Right ventricle myocardium superior (tissue), 1 donor: ENCODE measurements at regions not wholly inside any gene's neighbourhood (a gene's known extent, or its start where the extent isn't known, plus 50 kb on each side); places are given as distances from the start of the nearest gene placed in this dataset.

Source experiments
- ATAC-seq: fragments of 200-7000 bp; cut with Tn5 transposase; one replicate; pipeline ENCODE4 v1.9.1; 2020; ENCODE audit warnings: mild to moderate bottlenecking; ENCODE audit not compliant: poor library complexity
- DNase-seq: peaks from one replicate; pipeline ENCODE4 v3.0.0-alpha.2; 2020
- intact Hi-C: fragments of 100-400 bp; cut with DNase I; formaldehyde crosslinking; loops from one replicate; pipeline ENCODE4 v1.11.2; 2022
- donor health status: DM: no; HTN: yes; CAD: no; lungs with severe emphysema.

- intact Hi-C loops, result no loop called here
- no peak for DNase-seq
Observed at GRCh38 chr1:58119971-58120370, 426.6 kb downstream of the OMA1 start.

DNA sequence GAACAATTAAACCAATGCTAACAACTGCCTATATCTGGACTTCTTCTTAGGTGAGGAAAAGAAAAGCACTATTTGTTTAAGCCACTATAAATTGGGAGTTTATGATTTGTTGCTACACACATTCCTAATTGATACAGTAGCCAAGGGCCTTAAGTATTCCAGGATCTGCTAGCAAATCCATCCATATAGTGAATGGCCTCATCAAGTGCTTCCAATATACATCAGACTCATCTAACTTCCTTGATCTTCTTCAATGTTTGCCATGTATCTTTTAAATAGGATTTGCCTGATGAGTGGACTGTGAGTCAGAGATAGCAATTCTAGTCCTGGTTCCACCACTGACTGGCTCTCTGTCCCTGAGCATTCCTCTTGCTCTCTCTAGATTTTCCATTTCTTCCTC, 430.2 kb downstream of the OMA1 start:
- no peak for ATAC-seq
- intact Hi-C loops, result no loop called here
- DNase-seq, result no peak

More at GRCh38 chr1:58119971-58120370, 426.6 kb downstream of the OMA1 start:
- ATAC-seq, result no peak

GRCh38 chr1:58109646-58110200, 436.8 kb downstream of the OMA1 start:
- intact Hi-C loops, result no loop called here
- ATAC-seq, result no peak
- DNase-seq, result no peak

- intact Hi-C loops, result no loop called here
- DNase-seq (no peak), ATAC-seq (no peak)
Observed at GRCh38 chr1:58108783-58109182, 437.7 kb downstream of the OMA1 start.

- no peak for ATAC-seq
- intact Hi-C loops, result no loop called here
- no peak for DNase-seq
Observed at GRCh38 chr1:58107943-58108342, 438.6 kb downstream of the OMA1 start.

DNA sequence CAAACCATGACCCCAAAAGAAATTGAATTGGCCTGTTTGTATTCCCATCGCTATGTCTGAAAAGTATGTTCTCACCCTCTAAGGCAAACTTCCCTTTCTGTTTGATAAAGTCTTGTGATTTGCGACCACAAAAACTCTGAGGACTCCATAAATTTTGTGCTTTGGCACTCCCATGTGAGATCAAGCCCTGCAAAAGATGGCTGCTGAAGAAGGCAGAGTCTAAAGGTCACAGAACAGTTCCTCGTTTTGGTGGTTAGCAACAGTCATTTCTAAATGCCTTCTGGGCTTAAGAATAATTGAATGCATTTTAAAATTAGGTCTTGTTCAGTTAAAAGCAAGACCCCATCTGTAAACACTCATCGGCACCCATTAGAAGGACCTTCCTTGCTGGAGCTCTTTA, 441.6 kb downstream of the OMA1 start:
- DNase-seq (no peak), ATAC-seq (no peak)
- intact Hi-C loops, result no loop called here

GRCh38 chr1:58096714-58097113, 449.8 kb downstream of the OMA1 start:
- DNase-seq (no peak), ATAC-seq (no peak)
- intact Hi-C loops, result no loop called here

- ATAC-seq, result no peak
- DNase-seq, result no peak
- intact Hi-C loops, result no loop called here
Observed at GRCh38 chr1:58095183-58095582, 451.3 kb downstream of the OMA1 start.

DNA sequence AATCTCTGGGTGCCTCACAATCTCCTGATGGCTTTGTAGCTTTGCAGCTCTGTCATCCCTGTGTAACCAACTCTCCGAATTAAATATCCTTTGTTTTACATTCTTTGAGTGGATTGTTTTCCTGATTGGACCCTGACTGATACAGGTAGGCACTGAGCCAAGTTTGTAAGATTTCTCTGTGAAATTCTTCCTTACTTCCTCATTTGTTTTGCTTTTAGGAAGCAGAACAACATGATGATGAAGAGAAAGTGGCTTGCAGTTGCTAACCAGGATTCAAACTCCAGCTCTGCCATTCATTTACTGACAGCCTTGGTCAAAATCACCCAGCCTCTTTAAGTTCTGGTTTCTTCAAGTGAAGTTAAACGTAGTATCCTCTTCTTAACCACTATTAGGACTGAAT, 452.3 kb downstream of the OMA1 start:
- intact Hi-C loops, result no loop called here
- no peak for DNase-seq
- no peak for ATAC-seq

DNA sequence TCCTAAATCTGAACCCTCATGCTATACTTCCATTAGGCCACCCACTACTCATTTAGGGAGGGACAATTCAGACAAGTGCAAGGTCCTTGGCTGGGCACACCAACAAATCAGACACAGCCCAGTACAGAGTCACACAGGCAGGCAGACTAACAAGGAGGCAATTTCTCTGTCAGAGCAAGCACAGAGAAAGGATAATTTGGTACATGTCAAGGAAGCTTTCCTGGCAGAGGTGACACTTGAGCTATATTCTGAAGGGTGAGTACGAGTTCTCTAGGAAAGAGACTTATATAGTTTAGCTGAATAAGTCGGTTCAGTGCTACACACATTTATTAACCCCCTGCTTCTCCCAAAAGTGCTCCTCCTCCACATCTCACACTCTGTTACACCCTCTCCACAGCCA, 455.9 kb downstream of the OMA1 start:
- intact Hi-C loops, result no loop called here
- DNase-seq (no peak), ATAC-seq (no peak)

GRCh38 chr1:58089898-58090534, 456.5 kb downstream of the OMA1 start:
- no peak for ATAC-seq
- intact Hi-C loops, result no loop called here
- DNase-seq, result no peak

- ATAC-seq (no peak), DNase-seq (no peak)
- intact Hi-C loops, result no loop called here
Observed at GRCh38 chr1:58084266-58084665, 462.3 kb downstream of the OMA1 start.

DNA sequence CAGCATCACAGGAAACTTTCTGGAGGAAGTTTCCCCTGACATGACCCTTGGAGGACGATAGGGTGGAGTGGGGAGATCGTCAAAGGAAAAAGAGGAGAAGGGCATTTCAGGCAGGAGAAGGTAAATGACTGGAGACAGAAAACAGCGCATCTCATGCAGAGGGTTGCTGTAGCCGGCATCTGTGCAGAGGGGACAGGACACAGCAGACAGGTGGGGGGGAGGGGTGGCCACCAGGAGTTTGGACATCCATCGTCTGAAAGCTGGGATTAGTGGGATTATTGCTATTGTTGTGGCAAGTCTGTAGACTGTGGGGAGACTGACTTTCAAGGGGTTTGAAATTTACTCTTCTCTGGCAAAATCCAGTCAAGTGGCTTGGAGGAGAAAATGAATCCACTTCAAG, 463.9 kb downstream of the OMA1 start:
- ATAC-seq (no peak), DNase-seq (no peak)
- intact Hi-C loops, result no loop called here

DNA sequence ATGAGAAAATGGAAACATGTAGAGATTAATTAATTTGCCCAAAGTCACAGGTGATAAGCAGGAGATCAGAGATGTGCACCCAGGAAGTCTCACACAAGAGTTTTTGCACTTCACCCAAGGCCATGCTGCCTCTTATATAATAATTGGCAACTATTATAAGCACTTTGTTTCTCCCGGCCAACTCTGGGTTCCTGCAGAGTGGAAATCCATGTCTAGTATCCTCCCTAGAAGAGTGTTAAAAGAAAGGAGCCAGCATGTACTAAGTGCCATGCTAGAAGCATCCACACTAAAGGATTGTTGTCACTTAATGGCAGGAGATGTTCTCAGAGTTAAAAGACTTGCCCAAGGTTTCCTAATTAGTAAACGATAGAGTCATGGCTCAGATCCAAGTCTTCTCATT, 470.3 kb downstream of the OMA1 start:
- DNase-seq (no peak), ATAC-seq (peak; percentile 85)
- intact Hi-C loops, result no loop called here

- intact Hi-C loops, result no loop called here
- ATAC-seq (peak; percentile 61), DNase-seq (no peak)
Observed at GRCh38 chr1:58075188-58075578, 471.3 kb downstream of the OMA1 start.

GRCh38 chr1:58072450-58072849, 474.1 kb downstream of the OMA1 start:
- intact Hi-C loops, result no loop called here
- ATAC-seq (no peak), DNase-seq (no peak)

DNA sequence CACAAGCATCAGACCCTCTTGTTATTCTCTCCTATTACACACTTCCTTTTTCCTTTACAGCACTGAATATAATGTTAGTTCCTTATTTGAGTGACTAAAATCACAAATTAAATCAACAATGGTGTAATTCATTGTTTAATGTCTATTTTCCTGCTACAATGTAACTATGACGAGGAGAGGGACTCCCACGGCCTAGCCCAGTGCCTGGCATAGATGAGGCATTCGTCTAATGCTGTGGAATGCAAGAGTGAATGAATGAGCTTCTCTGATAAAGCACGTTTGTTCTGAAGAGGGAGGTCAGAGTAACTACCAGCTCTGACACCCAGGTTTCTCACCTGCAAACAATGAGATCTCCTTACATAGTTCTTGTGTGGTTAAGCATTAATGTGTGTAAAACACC, 479.4 kb downstream of the OMA1 start:
- ATAC-seq, result no peak
- intact Hi-C loops, result no loop called here
- no peak for DNase-seq

- ATAC-seq, result no peak
- intact Hi-C loops, result no loop called here
- no peak for DNase-seq
Observed at GRCh38 chr1:58065520-58065919, 481.0 kb downstream of the OMA1 start.

DNA sequence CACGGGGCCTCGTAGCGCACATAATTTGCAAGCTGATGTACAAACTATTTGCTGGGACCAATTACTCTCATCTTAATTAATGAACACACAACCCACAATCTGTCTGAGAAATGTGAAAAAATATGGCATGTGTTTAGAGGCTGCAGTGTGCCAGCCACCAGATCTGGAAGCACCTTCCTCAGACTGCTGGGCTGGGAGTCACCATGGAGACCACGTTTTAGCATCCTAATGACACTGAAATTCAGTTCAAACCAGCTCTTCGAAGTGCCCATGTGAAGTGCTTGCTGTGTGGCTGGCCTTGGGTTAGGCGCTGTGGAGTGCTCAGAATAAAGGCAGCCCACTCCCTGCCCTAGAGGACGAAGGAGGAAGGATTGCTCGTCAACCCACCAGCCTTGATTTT, 482.4 kb downstream of the OMA1 start:
- ATAC-seq (no peak), DNase-seq (no peak)
- intact Hi-C loops, result no loop called here

GRCh38 chr1:58063095-58063494, 483.4 kb downstream of the OMA1 start:
- DNase-seq, result no peak
- no peak for ATAC-seq
- intact Hi-C loops, result no loop called here

DNA sequence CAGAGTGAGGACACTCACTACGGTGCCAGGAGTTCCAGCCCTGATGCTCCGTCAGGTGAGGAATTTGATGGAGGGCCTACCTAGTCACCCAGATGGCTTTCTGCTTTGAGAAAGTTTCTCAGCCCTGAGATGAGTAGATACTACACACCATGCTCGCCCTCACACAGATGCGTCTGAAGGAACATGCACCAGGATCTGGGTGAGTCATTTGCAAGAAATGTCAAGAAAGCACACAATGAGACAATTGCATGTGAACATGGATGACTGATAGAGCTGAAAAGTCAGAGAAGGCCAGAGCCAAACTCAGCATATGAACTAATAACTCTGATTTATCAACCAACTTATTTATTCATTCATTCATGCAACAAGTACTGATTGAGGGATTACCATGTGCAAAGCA, 483.9 kb downstream of the OMA1 start:
- intact Hi-C loops, result no loop called here
- DNase-seq (no peak), ATAC-seq (no peak)
